Prostate gland (tissue), 2 donors: ENCODE measurements at regions not wholly inside any gene's neighbourhood (a gene's known extent, or its start where the extent isn't known, plus 50 kb on each side); places are given as distances from the start of the nearest gene placed in this dataset.

Experiments
- CTCF ChIP-seq, 4 experiments: fragments of 200-600 bp in 2 of 4; fragments of 450-650 bp in 2 of 4; sonication (generic) in 2 of 4; IDR thresholded peaks; 1 replicate in 3 of 4; 2 replicates in 1 of 4; pipeline ENCODE4 v1.5.1; 2016 to 2019; ENCODE audit warnings: antibody characterized with exemption in 4 of 4, mild to moderate bottlenecking in 2 of 4, moderate library complexity in 2 of 4
- POLR2AphosphoS5 ChIP-seq: sonication (generic); formaldehyde crosslinking; IDR thresholded peaks from one replicate; pipeline ENCODE4 v1.6.1; 2017; ENCODE audit warnings: antibody characterized with exemption

- TF ChIP-seq CTCF (IDR thresholded peaks at IDR 0.05) (no peak), POLR2AphosphoS5 (no peak)
Measured at GRCh38 chr5:79853028-79853427, 138.0 kb downstream of the MTX3 start.
